D721Med (cell line): ENCODE measurements at regions not wholly inside any gene's neighbourhood (a gene's known extent, or its start where the extent isn't known, plus 50 kb on each side); places are given as distances from the start of the nearest gene placed in this dataset.
A peak's percentile ranks its signal among the peaks of the same experiment; 100 is the strongest.
"Not testable (repeated sequence)": the region's sequence is repeated elsewhere in the genome, so short reads cannot be mapped to it uniquely, and the experiment has no call there.

Source experiments
- DNase-seq: peaks from one replicate; pipeline ENCODE4 v3.0.0; 2011; ENCODE audit warnings: low spot score; ENCODE audit not compliant: insufficient read length
- FAIRE-seq: peaks from 2 replicates; lab custom pipeline; 2011; peaks lifted over from hg19 to GRCh38; lab: Jason Lieb, UNC
- TF ChIP-seq, protein P1 (sequence below): IDR thresholded peaks from 2 replicates; pipeline ENCODE4 v1.5.1; 2012; ENCODE audit warnings: mild to moderate bottlenecking, control low read depth; ENCODE audit not compliant: insufficient read depth; ENCODE audit errors: missing control alignments

DNA sequence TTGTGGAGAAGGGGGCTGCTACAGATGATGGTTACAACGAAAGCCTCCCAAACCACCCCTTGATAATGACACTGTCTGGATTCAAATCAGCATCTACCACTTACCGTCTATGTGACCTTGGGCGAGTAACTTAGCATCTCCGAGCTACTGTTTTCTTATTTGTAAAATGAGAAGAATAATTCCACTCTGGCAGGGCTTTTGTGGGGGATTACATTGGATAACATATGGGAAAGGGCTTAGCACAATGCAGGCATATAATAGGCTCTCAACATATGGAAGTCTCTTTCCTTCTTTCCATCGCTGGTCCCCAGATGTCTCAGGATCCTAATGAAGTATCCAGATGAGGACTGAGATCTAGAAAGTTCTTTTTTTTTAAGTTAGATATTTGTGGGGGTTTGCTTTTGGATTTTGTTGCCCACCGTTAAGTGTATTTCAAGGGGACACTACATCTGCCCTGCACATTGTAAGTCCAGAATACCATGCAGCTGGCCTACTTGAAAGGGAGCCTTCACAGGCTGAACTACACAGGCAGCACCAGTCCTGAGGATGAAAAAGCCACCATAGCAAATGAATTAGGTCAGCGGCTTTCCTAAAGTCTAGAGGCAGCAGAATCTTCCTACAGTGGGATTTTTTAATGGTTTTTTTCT, 172.2 kb upstream of the IRF2BP2 start:
- FAIRE-seq (peak; percentile 84), DNase-seq (peak; percentile 90)
- TF ChIP-seq, protein P1, sequence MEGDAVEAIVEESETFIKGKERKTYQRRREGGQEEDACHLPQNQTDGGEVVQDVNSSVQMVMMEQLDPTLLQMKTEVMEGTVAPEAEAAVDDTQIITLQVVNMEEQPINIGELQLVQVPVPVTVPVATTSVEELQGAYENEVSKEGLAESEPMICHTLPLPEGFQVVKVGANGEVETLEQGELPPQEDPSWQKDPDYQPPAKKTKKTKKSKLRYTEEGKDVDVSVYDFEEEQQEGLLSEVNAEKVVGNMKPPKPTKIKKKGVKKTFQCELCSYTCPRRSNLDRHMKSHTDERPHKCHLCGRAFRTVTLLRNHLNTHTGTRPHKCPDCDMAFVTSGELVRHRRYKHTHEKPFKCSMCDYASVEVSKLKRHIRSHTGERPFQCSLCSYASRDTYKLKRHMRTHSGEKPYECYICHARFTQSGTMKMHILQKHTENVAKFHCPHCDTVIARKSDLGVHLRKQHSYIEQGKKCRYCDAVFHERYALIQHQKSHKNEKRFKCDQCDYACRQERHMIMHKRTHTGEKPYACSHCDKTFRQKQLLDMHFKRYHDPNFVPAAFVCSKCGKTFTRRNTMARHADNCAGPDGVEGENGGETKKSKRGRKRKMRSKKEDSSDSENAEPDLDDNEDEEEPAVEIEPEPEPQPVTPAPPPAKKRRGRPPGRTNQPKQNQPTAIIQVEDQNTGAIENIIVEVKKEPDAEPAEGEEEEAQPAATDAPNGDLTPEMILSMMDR = no peak

DNA sequence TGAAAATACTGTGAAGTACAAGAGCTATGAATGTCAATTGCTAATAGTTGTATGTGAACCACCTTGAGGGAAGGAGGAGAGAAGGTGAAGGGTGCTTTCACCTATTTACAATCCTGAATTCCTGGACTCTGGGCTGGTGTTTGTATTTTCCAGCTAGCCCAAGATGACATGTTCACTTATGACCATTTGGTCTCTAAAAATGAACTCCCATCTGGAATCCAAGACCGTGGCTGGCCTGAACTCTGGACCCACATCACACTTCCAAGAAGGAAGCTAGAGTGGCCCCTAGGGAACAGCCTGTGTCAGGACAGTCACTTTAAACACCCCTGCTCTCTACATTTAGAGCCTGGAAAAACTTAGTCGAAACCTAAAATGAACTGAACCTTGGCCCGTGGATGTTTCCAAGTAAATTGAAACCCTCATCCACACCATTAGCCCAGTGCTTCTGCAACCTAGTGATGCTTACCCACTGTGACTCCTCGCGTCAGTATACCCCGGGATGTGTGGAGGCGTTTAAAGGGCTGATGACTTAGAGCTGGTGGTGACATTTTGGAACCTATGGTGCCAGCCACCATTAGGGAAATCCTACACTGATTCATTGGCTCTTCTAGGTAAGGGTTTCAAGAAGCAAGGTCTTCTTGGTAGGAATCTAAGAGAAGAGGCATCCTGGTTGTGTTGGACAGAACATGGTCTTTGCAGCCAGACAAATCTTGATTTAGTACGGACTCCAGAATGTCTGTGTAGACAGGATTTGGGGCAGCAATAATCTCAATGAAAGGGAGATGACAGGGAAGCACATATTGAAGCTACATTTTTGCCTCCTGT, 171.5 kb upstream of the IRF2BP2 start:
- TF ChIP-seq, protein P1 = no peak
- no peak for FAIRE-seq
- no peak for DNase-seq

DNA sequence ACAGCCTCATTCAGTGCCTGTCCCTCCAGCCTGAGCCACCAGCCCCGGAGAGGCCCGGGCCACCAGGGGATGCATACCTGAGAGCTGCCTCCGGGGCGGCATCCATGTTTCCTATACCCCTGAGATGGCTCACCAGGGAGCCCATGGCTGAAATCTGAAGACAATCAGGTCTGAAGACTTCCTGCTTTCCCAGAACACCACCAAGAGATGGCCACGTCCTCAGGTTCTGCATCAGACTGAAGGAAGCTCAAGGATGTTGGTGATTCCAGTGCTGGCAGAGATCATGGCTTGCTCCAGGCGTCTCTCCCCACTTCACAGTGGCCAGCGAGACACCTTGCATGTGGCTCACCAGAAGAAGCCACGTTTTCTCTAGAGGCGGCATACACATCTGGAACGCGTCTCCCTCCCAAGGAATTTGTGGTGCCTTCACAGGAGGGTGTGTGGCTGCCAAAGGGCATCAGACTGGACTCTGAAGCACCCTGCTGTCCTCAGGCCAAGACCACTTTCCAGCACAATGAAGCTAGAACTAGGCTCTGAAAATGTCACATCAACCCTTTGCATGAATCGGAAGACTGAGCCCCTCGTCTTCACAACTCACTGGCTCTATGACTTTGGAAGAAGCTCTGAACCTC, 170.7 kb upstream of the IRF2BP2 start:
- TF ChIP-seq, protein P1 = no peak
- no peak for FAIRE-seq
- DNase-seq = no peak

DNA sequence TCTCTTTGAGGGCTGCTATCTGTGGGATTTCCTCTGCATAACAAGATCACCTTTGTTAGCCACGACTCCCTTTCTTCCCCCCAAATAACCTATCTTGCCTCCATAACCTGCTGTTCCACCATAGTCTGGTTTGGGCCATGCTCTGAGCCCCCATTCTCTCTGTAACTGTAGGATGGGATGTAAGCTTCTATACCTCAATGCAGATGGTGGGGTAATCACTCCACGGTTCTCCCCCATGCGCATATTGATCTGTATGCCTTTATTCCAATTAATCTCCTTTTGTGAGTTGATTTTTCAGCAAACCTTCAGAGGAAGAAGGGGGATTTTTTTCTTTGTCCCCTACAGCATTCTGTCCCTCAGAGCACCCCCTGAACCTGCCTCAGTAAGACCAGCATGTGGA, 170.1 kb upstream of the IRF2BP2 start:
- DNase-seq (no peak), FAIRE-seq (no peak)
- TF ChIP-seq, protein P1 = no peak

DNA sequence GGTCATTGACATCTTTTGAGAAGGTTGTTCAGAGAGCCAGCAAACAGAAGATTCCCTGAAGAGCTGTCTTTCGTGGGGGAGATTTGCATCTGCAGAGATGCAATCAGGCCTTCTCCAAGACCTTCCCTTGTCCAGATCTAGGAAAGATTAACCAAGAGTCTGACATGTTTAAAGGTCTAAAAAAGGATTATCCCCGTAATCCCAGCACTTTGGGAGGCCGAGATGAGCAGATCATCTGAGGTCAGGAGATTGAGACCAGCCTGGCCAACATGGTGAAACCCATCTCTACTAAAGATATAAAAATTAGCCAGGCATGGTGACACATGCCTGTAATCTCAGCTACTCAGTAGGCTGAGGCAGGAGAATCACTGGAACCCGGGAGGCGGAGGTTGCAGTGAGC, 169.6 kb upstream of the IRF2BP2 start:
- FAIRE-seq = not testable (repeated sequence)
- peak; percentile 68 for DNase-seq

DNA sequence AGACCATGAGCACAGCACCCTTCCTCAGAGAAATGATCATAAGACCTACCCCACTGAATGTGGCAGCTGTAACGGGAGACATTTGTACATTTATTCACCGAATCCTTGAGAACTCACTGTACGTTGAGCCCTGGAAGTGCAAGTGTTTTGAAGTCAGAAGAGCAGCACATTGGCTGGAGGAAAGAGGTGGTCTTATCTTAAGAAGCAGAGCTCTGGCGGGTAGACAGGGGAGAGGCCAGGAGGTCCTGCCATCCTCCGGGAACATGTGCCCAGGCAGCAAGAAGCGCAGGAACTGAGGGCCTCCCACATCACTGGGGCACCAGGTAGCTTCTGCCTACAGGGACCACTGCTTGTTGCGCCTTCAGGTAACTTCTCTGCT, 169.2 kb upstream of the IRF2BP2 start:
- no peak for DNase-seq
- FAIRE-seq = no peak
- TF ChIP-seq, protein P1 = no peak

DNA sequence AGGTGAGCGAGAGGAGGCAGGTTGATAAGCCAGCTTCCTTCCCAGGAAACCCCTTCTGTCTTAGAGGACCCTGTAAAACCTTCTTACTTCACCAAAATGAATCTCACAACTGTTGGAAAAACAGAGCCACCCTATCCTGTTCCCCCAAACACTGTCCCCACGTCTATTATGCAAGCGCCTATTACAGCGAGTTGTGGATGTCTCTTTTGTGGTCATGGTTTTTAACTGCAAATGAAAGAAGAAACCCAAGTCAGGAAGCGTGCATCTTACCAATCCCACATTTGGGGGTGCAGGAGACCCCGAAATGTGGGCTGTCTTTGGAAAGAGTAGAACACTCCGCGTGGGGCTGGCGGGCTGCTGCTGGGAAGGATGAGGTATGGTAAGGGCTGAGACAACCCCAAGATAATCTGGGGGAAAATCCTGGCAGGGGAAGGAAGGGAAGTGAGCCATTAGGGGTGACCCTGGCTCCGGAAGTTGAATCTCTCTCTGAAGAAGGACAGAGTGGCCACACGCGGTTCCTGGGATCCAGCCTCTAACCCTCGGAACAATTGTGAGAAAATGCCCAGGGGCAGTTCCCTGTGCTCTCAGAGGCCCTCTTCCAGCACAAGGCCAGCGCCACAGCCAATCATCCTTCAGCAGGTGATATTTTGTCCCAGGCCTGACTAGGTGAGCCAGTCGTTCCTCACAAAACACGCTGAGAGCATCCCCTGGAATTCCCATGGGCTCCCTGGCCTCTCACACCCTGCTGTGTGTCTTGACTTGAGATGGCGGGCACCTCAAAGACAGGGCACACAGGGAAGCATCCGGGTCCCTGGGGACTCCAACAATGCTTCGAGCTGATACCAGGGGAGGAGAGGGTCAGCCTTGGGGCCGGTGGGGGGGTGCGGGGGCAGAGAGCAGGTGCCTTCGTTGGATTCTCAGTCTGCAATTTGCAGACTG, 168.5 kb upstream of the IRF2BP2 start:
- FAIRE-seq (no peak), DNase-seq (no peak)
- TF ChIP-seq, protein P1 = no peak
